ENCODE measurements at regions not wholly inside any gene's neighbourhood (a gene's known extent, or its start where the extent isn't known, plus 50 kb on each side); places are given as distances from the start of the nearest gene placed in this dataset.
A peak's percentile ranks its signal among the peaks of the same experiment; 100 is the strongest.

DNA sequence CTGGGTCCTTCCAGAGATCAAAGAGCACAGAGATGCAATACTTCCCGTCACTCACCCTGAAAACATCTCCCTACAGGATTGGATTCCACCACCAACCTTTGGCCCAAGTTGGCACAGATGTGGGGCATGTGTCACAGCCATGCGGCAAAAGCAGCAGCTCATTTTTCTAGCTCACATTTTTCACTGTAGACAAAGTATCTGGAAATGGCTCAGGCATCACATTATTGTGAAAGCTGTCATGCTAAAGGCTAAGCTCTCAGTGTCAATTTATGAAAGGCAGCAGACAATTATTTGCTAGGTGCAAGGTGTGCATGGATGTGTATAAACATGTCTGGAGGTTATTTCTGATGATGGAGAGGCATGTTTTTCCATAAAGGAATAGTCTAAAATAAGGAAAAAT lies 213.3 kb upstream of the PRNP start:
- TF ChIP-seq, protein P1, sequence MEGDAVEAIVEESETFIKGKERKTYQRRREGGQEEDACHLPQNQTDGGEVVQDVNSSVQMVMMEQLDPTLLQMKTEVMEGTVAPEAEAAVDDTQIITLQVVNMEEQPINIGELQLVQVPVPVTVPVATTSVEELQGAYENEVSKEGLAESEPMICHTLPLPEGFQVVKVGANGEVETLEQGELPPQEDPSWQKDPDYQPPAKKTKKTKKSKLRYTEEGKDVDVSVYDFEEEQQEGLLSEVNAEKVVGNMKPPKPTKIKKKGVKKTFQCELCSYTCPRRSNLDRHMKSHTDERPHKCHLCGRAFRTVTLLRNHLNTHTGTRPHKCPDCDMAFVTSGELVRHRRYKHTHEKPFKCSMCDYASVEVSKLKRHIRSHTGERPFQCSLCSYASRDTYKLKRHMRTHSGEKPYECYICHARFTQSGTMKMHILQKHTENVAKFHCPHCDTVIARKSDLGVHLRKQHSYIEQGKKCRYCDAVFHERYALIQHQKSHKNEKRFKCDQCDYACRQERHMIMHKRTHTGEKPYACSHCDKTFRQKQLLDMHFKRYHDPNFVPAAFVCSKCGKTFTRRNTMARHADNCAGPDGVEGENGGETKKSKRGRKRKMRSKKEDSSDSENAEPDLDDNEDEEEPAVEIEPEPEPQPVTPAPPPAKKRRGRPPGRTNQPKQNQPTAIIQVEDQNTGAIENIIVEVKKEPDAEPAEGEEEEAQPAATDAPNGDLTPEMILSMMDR (IDR thresholded peaks at IDR 0.05; ENCODE audit: poor library complexity, severe bottlenecking), result no peak
- peak; percentile 74 for TF ChIP-seq POLR2AphosphoS5 (IDR thresholded peaks at IDR 0.05)
- TF ChIP-seq EZH2 (IDR thresholded peaks at IDR 0.05; ENCODE audit: borderline replicate concordance, insufficient read depth, low read length, poor library complexity, severe bottlenecking), result no peak
- TF ChIP-seq SMC3 (conservative IDR thresholded peaks at IDR 0.05; ENCODE audit: poor library complexity), result no peak
- no peak for TF ChIP-seq TAF1 (IDR thresholded peaks at IDR 0.05; ENCODE audit: low read depth)
- TF ChIP-seq RAD21 (conservative IDR thresholded peaks at IDR 0.05), result no peak
- no peak for TF ChIP-seq MXI1 (conservative IDR thresholded peaks at IDR 0.05; ENCODE audit: poor library complexity, severe bottlenecking)
- peak; percentile 82 for TF ChIP-seq EP300 (conservative IDR thresholded peaks at IDR 0.05; ENCODE audit: poor library complexity, severe bottlenecking)
- TF ChIP-seq, protein P2, sequence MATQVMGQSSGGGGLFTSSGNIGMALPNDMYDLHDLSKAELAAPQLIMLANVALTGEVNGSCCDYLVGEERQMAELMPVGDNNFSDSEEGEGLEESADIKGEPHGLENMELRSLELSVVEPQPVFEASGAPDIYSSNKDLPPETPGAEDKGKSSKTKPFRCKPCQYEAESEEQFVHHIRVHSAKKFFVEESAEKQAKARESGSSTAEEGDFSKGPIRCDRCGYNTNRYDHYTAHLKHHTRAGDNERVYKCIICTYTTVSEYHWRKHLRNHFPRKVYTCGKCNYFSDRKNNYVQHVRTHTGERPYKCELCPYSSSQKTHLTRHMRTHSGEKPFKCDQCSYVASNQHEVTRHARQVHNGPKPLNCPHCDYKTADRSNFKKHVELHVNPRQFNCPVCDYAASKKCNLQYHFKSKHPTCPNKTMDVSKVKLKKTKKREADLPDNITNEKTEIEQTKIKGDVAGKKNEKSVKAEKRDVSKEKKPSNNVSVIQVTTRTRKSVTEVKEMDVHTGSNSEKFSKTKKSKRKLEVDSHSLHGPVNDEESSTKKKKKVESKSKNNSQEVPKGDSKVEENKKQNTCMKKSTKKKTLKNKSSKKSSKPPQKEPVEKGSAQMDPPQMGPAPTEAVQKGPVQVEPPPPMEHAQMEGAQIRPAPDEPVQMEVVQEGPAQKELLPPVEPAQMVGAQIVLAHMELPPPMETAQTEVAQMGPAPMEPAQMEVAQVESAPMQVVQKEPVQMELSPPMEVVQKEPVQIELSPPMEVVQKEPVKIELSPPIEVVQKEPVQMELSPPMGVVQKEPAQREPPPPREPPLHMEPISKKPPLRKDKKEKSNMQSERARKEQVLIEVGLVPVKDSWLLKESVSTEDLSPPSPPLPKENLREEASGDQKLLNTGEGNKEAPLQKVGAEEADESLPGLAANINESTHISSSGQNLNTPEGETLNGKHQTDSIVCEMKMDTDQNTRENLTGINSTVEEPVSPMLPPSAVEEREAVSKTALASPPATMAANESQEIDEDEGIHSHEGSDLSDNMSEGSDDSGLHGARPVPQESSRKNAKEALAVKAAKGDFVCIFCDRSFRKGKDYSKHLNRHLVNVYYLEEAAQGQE (IDR thresholded peaks at IDR 0.05; ENCODE audit: borderline replicate concordance), result no peak
